ENCODE measurements at regions not wholly inside any gene's neighbourhood (a gene's known extent, or its start where the extent isn't known, plus 50 kb on each side); places are given as distances from the start of the nearest gene placed in this dataset.

DNA sequence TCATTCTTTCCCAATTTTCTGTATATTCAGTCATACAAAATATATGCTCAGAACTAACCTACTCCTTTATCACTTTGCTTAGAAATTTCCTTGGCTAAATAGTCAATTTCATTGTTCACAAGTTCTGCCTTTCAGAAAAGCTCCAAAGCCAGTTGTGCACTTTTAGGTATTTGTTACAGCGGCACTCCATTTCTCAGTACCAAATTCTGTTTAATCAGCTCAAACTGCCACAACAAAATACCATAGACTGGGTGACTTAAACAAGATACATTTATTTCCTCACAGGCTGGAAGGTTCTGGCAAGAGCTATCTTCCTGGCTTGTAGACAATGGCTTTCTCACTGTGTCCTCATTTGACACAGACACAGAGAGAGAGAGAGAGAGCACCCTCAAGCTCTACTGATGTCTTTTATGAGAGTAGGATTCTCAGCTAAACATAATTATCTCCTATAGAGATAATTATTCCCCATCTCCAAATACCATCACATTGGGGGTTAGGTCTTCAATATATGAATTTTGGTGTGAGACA lies 188.8 kb upstream of the FSTL5 start:
- no peak for DNase-seq (ENCODE audit: low spot score)

- no peak for DNase-seq (ENCODE audit: low spot score)
Measured at GRCh38 chr4:162350331-162350730, 186.5 kb upstream of the FSTL5 start.

DNA sequence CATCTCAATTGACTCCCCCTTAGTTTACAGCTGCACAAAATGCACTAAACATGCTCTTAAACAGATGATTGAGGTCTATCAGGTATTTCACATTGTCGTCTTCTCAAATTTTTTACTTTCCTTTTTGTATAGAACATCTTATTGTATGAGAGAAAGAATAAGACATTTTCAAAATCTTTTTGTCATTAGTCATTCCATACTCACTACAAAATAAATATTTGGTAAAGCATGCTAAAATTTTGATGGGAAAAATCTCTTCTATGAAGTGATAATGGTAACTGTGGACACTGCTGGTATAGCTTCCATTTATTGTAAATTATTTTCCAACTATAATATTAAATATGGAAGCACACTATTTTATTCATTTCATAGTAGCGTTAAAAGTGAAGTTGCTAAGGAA lies 185.6 kb upstream of the FSTL5 start:
- no peak for DNase-seq (ENCODE audit: low spot score)

GRCh38 chr4:162347842-162348213 lies 184.0 kb upstream of the FSTL5 start:
- DNase-seq (ENCODE audit: low spot score): no peak

GRCh38 chr4:162347156-162347841 lies 183.5 kb upstream of the FSTL5 start:
- DNase-seq (ENCODE audit: low spot score): no peak

DNA sequence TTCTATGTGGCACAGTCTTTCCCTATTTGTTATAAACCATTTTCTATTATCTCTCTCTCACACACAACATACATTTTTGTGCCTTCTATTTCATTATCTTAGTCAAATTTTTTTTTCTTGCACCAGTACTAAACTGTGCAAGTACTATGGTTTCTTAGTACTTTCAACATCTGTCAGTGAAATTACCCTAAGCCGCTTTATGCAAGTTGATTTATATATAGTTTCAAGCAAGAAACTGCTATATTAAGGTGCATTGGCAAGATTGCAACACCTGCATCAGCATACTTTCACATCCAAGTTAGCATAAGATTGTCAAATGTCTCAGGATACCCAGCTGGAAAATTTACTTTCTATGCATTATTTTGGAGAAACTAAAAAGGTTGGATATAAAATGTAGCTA lies 180.2 kb upstream of the FSTL5 start:
- DNase-seq (ENCODE audit: low spot score): no peak

DNA sequence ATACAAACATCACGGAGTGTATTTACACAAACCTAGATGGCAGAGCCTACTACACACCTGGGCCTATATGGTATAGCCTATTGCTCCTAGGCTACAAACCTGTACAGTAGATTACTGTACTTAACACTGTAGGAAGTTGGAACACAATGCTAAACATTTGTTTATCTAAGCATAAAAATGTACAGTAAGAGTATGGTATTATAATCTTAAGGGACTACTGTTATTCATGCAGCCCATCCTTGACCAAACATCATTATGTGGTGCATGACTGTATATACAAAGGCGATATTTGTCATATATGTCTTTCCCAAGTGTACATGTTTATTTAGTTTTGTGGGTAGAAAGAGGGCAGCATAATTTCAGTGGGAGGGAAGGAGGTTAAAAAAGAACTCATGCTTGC lies 177.7 kb upstream of the FSTL5 start:
- no peak for DNase-seq (ENCODE audit: low spot score)

- no peak for DNase-seq (ENCODE audit: low spot score)
Measured at GRCh38 chr4:162323919-162324318, 160.1 kb upstream of the FSTL5 start.

GRCh38 chr4:162322054-162322453 lies 158.3 kb upstream of the FSTL5 start:
- DNase-seq (ENCODE audit: low spot score): no peak

DNA sequence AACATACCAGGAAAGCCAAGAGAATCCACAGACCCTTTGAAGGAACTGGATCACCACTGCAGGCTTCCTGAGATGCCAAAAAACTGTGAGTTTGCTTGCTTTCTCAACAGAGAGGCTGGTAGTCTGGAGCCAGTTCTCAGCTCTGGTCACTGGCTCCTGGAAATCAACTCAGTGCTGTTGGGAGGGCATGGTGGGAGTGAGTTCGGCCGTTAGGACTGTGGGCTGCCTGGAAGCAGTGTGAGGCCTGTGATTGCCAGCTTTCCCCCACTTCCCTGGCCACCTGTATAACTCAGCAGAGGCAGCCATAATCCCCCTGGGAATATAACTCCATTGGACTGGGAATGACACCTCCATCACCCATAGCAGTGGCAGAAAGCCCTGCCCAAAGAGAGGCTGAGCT lies 122.0 kb upstream of the FSTL5 start:
- no peak for DNase-seq (ENCODE audit: low spot score)

- no peak for DNase-seq (ENCODE audit: low spot score)
Measured at GRCh38 chr4:162282684-162283083, 118.9 kb upstream of the FSTL5 start.

DNA sequence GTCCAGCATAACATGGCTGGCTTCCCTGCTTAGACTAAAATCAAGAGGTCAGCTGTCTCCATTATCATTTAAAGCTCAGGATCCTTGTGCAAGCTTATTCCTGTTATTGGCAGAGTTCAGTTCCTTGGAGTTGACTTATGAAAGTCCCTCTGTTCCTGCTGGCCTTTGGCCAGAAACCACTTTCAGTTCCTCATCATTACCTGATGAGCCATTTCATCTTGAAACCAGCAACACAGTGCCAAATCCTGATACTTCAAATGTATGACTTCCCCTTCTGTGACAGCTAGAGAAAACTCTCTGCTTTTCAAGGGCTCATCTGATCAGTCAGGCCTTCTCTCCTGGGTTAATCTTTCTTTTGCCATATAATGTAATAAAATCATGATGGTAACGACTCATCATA lies 110.6 kb upstream of the FSTL5 start:
- no peak for DNase-seq (ENCODE audit: low spot score)

- no peak for DNase-seq (ENCODE audit: low spot score)
Measured at GRCh38 chr4:162272215-162272614, 108.4 kb upstream of the FSTL5 start.

GRCh38 chr4:162268911-162269310 lies 105.1 kb upstream of the FSTL5 start:
- no peak for DNase-seq (ENCODE audit: low spot score)

DNA sequence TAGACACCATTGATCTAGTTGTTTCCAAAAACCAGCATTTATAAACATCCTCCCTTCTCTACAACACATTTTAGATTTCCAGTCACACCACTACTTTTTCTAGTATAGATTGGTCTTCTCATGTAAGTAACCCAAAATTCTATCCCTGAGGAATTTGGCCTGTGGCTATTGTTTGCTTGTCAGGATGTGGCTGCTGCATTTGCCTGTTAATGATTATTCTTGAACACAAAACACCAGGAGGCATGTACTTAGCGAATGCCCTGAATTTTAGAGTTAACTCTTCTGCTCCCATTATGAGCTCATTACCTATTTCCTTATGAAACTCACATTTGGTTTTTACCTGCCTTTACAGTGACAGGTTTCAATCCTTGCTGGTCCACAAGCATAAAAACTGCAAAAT lies 102.0 kb upstream of the FSTL5 start:
- DNase-seq (ENCODE audit: low spot score): no peak

- no peak for DNase-seq (ENCODE audit: low spot score)
Measured at GRCh38 chr4:162245051-162245450, 81.3 kb upstream of the FSTL5 start.

DNA sequence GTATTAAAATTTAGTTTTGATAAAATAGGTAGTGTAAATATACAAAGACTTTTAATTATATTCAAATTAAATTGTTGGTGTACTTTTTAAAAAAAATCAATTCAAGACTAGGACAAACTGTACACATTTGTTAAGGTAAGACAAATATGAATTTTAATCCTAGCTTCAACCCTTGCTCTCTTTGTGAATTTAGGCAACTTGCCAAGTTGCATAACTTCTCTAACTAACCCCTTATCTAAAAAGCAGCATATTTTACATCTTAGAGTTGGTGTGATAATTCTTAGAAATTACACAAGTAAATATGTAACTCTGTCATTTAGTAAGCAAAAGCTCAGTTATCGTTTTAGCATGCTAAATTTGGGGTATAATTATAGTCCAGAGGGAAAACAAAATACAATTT lies 78.1 kb upstream of the FSTL5 start:
- DNase-seq (ENCODE audit: low spot score): no peak

- no peak for DNase-seq (ENCODE audit: low spot score)
Measured at GRCh38 chr4:162239992-162240769, 76.4 kb upstream of the FSTL5 start.

GRCh38 chr4:162237676-162238075 lies 73.9 kb upstream of the FSTL5 start:
- DNase-seq (ENCODE audit: low spot score): no peak

DNA sequence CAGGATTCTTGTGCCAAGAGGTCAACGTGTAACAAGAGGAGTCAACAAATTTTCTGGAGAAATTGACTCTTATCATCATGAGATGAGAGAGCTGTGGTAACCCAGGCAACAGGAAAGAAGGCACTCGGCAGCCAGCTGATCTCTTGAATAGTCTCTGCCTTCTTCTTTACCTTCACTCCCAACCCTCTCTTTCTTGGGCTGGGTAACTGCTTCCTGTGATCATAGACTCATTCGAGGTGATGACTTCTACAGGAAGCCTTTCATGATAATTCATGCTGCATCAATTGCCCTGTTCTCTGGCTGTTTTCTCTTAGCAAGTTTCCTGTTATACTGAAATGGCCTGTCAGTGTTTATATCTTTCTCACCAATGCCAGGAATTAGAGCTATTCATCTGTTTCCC lies 70.8 kb upstream of the FSTL5 start:
- no peak for DNase-seq (ENCODE audit: low spot score)

GRCh38 chr4:162232349-162232748 lies 68.5 kb upstream of the FSTL5 start:
- no peak for DNase-seq (ENCODE audit: low spot score)

DNA sequence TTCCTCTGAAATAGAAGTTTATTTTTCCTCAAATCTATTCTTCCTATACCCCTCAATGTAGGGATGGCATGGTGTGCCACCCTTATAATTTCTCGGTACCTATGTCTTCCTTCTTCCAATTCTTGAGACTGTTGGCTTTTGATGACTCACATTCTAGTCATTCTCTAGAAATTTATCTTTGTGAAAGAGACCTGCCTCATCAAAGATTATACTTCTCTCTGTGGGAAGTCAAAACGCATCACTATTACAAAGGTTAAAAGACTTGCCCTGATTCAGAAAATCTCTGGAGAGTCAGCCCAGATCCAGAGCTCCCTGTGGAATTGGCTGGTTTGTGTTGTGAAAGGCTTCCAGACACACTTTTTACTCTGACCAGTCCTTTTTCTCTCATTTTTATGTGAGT lies 65.9 kb upstream of the FSTL5 start:
- DNase-seq (ENCODE audit: low spot score): no peak

DNA sequence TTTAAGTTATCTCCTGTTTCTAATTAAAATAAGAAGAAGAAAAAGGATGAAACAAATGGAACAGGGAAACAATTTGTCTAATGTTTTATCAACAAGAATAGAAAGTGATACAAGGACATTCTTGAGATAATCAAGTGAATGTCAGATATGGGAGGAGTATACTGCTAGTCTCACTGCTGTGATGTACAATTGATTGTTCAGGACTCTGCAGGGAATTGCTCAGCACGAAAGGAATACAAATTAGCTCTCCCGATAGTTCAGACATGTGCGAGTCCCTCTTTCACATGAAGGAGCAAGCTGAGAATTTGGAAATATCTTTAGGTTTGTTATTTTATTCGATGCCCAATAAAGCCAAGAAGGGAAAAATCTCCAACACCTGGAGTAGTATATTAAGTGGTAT lies 57.3 kb upstream of the FSTL5 start:
- DNase-seq (ENCODE audit: low spot score): no peak
